ENCODE measurements at regions not wholly inside any gene's neighbourhood (a gene's known extent, or its start where the extent isn't known, plus 50 kb on each side); places are given as distances from the start of the nearest gene placed in this dataset.

DNA sequence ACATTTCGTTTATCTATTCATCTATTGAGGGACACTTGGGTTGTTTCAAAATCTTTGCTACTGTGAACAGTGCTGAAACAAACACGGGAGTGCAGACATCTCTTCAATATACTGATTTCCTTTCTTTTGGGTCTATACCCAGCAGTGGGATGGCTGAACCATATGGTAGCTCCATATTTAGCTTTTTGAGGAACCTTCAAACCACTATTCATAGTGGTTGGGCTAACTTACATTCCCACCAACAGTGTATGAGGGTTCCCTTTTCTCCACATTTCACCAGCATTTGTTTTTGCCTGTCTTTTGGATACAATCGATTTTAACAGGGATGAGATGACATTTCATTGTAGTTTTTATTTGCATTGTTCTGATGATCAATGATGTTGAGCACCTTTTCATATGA, 798.2 kb downstream of the UQCRFS1 start:
- no peaks in the 10 kb centered on the region for H3K4me1 ChIP-seq (ENCODE audit: insufficient read depth, low read length)
- H3K36me3 ChIP-seq (ENCODE audit: insufficient read depth, low read length) = no peaks in the 10 kb centered on the region
- H3K9me3 ChIP-seq (ENCODE audit: low read length) = no peaks in the 10 kb centered on the region
- no peaks in the 10 kb centered on the region for H3K27me3 ChIP-seq (ENCODE audit: insufficient read depth, low read length)
- H2AFZ ChIP-seq (ENCODE audit: low read depth, low read length) = no peak overlapping the region
- H3K4me3 ChIP-seq (ENCODE audit: low read length) = no peak overlapping the region

GRCh38 chr19:28409859-28410258, 803.1 kb downstream of the UQCRFS1 start:
- Histone ChIP-seq H3K9me3 (ENCODE audit: low read length) (no peaks in the 10 kb centered on the region), H3K4me3 (ENCODE audit: low read length) (no peak overlapping the region), H3K4me1 (ENCODE audit: insufficient read depth, low read length) (no peaks in the 10 kb centered on the region), H2AFZ (ENCODE audit: low read depth, low read length) (no peak overlapping the region), H3K27me3 (ENCODE audit: insufficient read depth, low read length) (no peaks in the 10 kb centered on the region), H3K36me3 (ENCODE audit: insufficient read depth, low read length) (no peaks in the 10 kb centered on the region)

DNA sequence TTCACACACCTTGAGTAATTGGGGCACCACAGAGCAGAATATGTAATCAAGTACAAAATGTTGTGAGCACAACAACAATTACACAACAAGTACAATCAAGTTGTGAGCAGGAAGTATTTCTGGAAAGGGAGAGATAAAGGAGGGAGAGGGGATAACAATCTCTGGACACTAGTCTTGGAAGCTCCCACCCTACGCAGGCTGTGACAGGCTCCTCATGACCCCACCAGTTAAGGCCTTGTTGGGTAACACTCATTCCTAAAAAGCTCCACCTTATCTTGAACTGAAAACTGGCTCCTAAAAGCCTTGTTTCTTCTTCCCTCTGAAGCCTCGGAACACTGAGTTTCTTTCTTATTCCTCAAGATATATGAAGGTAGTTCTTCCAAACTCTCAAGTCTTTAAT, 806.0 kb downstream of the UQCRFS1 start:
- Histone ChIP-seq H3K27me3 (ENCODE audit: insufficient read depth, low read length) (no peaks in the 10 kb centered on the region), H3K4me1 (ENCODE audit: insufficient read depth, low read length) (no peaks in the 10 kb centered on the region), H3K36me3 (ENCODE audit: insufficient read depth, low read length) (no peaks in the 10 kb centered on the region), H2AFZ (ENCODE audit: low read depth, low read length) (no peak overlapping the region), H3K4me3 (ENCODE audit: low read length) (no peak overlapping the region), H3K9me3 (ENCODE audit: low read length) (no peaks in the 10 kb centered on the region)

DNA sequence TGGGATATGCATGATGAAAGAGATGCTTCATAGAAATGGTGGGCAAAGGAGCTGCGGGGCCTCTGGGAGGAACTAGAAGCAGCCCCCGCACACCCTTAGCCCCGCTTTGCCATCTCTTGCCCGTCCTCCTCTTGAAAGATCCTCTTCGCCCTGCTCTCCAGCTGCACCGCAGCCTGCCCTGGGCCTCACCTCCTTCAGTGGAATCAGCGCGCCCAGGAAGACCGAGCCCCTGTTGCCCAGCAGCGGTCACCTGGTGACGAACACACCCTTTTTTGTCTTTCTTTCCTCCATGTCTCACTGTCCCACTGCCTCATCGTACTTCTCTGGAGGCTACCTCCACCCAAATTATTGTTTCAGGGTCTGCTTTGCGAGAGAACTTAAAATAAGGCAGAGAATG, 807.6 kb downstream of the UQCRFS1 start:
- Histone ChIP-seq H2AFZ (ENCODE audit: low read depth, low read length) (no peak overlapping the region), H3K9me3 (ENCODE audit: low read length) (no peaks in the 10 kb centered on the region), H3K27me3 (ENCODE audit: insufficient read depth, low read length) (no peaks in the 10 kb centered on the region), H3K4me1 (ENCODE audit: insufficient read depth, low read length) (no peaks in the 10 kb centered on the region), H3K4me3 (ENCODE audit: low read length) (no peak overlapping the region), H3K36me3 (ENCODE audit: insufficient read depth, low read length) (no peaks in the 10 kb centered on the region)

DNA sequence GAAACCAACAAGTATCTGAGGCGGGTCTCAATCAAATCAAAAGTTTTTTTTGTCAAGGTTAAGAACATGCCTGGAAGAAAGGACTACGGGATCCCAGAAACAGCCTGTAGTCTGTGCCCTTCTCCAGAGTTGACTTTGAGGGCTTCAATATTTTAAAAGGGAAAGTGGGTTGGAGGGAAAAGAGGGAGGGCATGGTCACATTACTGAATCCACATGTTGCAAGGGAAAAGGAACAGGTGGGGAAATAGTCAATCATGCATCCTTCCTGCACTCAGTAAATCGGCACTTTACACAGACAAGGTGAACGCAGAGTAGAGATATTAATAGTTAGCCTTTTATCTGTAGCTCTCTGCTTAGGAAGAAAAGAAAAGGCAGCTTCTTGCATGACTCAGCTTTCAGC, 808.5 kb downstream of the UQCRFS1 start:
- Histone ChIP-seq H3K27me3 (ENCODE audit: insufficient read depth, low read length) (no peaks in the 10 kb centered on the region), H2AFZ (ENCODE audit: low read depth, low read length) (no peak overlapping the region), H3K9me3 (ENCODE audit: low read length) (no peaks in the 10 kb centered on the region), H3K4me3 (ENCODE audit: low read length) (no peak overlapping the region), H3K4me1 (ENCODE audit: insufficient read depth, low read length) (no peaks in the 10 kb centered on the region), H3K36me3 (ENCODE audit: insufficient read depth, low read length) (no peaks in the 10 kb centered on the region)

- Histone ChIP-seq H3K27me3 (ENCODE audit: insufficient read depth, low read length) (no peaks in the 10 kb centered on the region), H2AFZ (ENCODE audit: low read depth, low read length) (no peak overlapping the region), H3K36me3 (ENCODE audit: insufficient read depth, low read length) (no peaks in the 10 kb centered on the region), H3K4me1 (ENCODE audit: insufficient read depth, low read length) (no peaks in the 10 kb centered on the region), H3K4me3 (ENCODE audit: low read length) (no peak overlapping the region), H3K9me3 (ENCODE audit: low read length) (no peaks in the 10 kb centered on the region)
These were observed 809.3 kb downstream of the UQCRFS1 start for GRCh38 chr19:28403690-28404089.

GRCh38 chr19:28402701-28403290, 810.2 kb downstream of the UQCRFS1 start:
- H3K27me3 ChIP-seq (ENCODE audit: insufficient read depth, low read length) = no peaks in the 10 kb centered on the region
- H3K4me3 ChIP-seq (ENCODE audit: low read length) = no peak overlapping the region
- no peaks in the 10 kb centered on the region for H3K9me3 ChIP-seq (ENCODE audit: low read length)
- no peaks in the 10 kb centered on the region for H3K4me1 ChIP-seq (ENCODE audit: insufficient read depth, low read length)
- no peak overlapping the region for H2AFZ ChIP-seq (ENCODE audit: low read depth, low read length)
- no peaks in the 10 kb centered on the region for H3K36me3 ChIP-seq (ENCODE audit: insufficient read depth, low read length)

GRCh38 chr19:28401739-28402424, 811.1 kb downstream of the UQCRFS1 start:
- H3K4me3 ChIP-seq (ENCODE audit: low read length) = no peak overlapping the region
- H3K9me3 ChIP-seq (ENCODE audit: low read length) = no peaks in the 10 kb centered on the region
- no peaks in the 10 kb centered on the region for H3K36me3 ChIP-seq (ENCODE audit: insufficient read depth, low read length)

DNA sequence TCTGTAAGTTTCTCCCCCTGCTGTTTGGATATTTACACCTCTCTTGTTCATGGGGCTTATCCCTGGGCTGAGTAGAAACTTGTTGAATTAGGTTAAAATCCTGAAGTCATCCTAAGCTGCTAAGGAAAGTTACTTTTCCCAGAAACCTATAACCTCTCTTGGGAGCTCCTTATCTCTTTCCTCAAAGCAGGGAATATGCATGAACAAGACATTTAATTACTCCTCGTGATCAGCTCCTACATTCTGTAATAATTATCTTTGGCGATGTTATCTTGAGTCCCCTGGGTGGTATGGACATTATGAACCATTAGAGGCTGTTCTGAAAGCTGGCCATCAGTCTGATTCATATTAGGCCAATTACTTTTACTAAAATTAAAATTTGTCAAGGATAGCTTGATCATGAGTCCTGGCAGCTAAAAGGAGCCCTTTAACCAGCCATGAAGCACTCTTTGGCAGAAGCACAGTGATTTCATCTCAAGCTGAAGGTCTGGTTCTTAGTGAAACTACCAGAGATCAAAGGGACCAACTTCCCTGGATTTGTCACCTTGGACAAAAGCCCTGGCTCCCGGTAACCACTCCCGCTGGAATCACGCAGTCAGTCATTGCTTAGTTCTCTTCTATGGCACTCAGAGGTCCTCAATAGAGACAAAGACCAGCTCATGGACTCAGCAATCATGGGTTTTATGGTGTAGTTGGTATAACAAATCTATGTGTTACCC, 811.8 kb downstream of the UQCRFS1 start:
- Histone ChIP-seq H3K36me3 (ENCODE audit: insufficient read depth, low read length) (no peaks in the 10 kb centered on the region), H3K4me1 (ENCODE audit: insufficient read depth, low read length) (no peaks in the 10 kb centered on the region), H2AFZ (ENCODE audit: low read depth, low read length) (no peak overlapping the region), H3K4me3 (ENCODE audit: low read length) (no peak overlapping the region), H3K27me3 (ENCODE audit: insufficient read depth, low read length) (no peaks in the 10 kb centered on the region), H3K9me3 (ENCODE audit: low read length) (no peaks in the 10 kb centered on the region)

More at GRCh38 chr19:28401739-28402424, 811.1 kb downstream of the UQCRFS1 start:
- no peaks in the 10 kb centered on the region for H3K27me3 ChIP-seq (ENCODE audit: insufficient read depth, low read length)
- H2AFZ ChIP-seq (ENCODE audit: low read depth, low read length) = no peak overlapping the region
- no peaks in the 10 kb centered on the region for H3K4me1 ChIP-seq (ENCODE audit: insufficient read depth, low read length)

DNA sequence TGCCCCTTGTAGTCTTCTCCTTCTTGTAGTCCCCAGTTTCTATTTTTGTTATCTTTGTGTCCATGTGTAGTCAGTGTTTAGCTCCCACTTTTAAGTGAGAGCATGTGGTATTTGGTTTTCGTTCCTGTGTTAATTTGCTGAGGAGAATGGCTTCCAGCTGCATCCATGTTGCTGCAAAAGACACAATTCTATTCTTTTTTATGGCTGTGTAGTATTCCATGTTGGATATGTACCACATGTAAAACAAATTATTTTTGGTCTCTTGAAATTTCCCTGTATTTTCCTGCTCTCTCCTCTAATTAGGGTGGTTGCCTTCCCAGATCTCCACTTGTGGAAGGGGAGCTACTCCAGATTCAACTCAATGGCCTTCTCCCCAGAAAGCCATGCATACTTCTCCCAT, 813.8 kb downstream of the UQCRFS1 start:
- Histone ChIP-seq H2AFZ (ENCODE audit: low read depth, low read length) (no peak overlapping the region), H3K27me3 (ENCODE audit: insufficient read depth, low read length) (no peaks in the 10 kb centered on the region), H3K4me1 (ENCODE audit: insufficient read depth, low read length) (no peaks in the 10 kb centered on the region), H3K9me3 (ENCODE audit: low read length) (no peaks in the 10 kb centered on the region), H3K36me3 (ENCODE audit: insufficient read depth, low read length) (no peaks in the 10 kb centered on the region), H3K4me3 (ENCODE audit: low read length) (no peak overlapping the region)

DNA sequence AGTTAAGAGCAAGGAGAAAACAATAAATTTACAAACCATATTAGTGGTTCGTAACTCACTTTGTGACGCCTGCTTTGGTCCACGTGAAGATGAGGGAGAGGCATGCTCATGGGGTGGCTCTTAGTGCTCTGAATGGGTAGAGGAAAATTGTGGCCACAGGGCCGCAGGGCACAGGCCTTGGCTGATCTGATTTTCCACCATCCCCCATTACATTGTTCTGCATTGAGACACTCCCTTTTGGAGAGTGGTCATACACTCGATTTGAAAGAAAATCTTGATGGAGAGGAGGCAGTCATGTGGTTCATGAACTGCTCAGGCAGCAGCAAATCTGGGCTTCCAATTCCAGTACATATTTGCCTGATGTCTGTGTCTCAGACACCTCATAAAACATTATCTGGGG, 815.2 kb downstream of the UQCRFS1 start:
- Histone ChIP-seq H3K4me1 (ENCODE audit: insufficient read depth, low read length) (no peaks in the 10 kb centered on the region), H3K4me3 (ENCODE audit: low read length) (no peak overlapping the region)

DNA sequence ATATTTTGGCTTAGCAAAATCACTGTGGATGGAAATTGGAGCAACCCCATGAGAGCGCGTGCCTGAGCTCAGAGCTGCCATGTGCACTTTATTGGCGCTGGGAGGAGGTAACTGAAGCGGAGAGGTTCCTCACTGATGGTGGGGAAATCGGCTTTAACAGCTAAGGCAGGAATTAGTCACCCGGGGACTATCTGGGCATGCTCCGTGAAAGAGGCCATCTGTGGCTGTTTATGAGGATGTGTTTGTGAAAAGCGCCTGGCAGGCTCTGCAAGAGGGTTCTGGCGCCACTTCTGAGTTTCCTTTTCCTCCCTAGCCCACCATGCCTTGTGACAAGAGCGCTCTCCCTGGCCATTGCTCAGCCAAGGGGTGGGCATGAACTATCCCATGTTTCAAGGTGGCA, 815.6 kb downstream of the UQCRFS1 start:
- no peaks in the 10 kb centered on the region for H3K27me3 ChIP-seq (ENCODE audit: insufficient read depth, low read length)
- H2AFZ ChIP-seq (ENCODE audit: low read depth, low read length) = no peak overlapping the region
- no peaks in the 10 kb centered on the region for H3K36me3 ChIP-seq (ENCODE audit: insufficient read depth, low read length)
- no peak overlapping the region for H3K4me3 ChIP-seq (ENCODE audit: low read length)
- no peaks in the 10 kb centered on the region for H3K9me3 ChIP-seq (ENCODE audit: low read length)
- no peaks in the 10 kb centered on the region for H3K4me1 ChIP-seq (ENCODE audit: insufficient read depth, low read length)

More for the DNA sequence above, 815.2 kb downstream of the UQCRFS1 start:
- Histone ChIP-seq H3K36me3 (ENCODE audit: insufficient read depth, low read length) (no peaks in the 10 kb centered on the region), H3K9me3 (ENCODE audit: low read length) (no peaks in the 10 kb centered on the region), H3K27me3 (ENCODE audit: insufficient read depth, low read length) (no peaks in the 10 kb centered on the region), H2AFZ (ENCODE audit: low read depth, low read length) (no peak overlapping the region)

DNA sequence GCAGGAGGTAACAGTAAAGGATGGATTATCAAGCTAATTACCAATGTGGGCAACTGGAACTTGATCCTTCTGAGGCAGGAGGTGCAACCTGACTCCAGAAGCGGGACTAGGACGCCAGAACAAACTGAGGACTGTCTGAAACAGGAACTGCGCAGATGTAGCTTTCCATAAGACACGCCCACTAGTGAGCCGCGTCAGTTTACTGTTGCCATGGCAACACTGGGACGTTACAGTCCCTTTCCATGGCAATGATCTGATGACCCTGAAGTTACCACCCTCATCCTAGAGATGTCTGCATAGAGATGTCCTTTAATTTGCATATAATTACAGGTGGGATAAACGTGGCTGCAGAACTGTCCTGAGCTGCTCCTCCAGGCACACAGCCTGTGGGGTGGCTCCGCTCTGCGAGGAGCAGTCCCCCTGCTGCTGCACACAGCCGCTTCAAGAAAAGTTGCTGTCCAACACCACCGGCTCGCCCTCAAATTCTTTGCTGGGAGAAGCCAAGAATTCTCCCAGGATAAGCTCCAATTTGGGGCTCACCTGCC, 816.6 kb downstream of the UQCRFS1 start:
- Histone ChIP-seq H3K4me1 (ENCODE audit: insufficient read depth, low read length) (no peaks in the 10 kb centered on the region), H3K36me3 (ENCODE audit: insufficient read depth, low read length) (no peaks in the 10 kb centered on the region), H2AFZ (ENCODE audit: low read depth, low read length) (no peak overlapping the region), H3K27me3 (ENCODE audit: insufficient read depth, low read length) (no peaks in the 10 kb centered on the region), H3K4me3 (ENCODE audit: low read length) (no peak overlapping the region), H3K9me3 (ENCODE audit: low read length) (no peaks in the 10 kb centered on the region)

Measured in neuron (in vitro differentiated cells).